ENCODE measurements at regions not wholly inside any gene's neighbourhood (a gene's known extent, or its start where the extent isn't known, plus 50 kb on each side); places are given as distances from the start of the nearest gene placed in this dataset.

DNA sequence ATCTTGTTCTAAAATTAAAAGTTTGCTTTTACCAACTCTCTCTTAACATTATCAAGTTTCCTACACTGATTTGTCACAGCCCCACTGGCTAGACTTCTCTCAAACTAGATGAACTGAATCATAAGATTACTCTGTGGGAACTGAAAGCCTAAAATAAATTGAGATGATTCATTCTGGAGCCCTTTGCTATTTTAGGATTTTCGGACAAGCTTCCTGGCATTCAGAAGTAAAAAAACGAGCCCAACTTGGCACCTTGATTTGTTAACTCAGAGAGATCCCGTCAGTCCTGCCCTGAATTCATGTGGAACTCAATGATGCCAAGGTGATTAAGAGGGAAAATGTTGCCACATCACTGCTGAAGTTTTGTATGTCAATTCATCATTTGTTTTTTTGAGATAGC is 122.0 kb upstream of the NRSN1 start:
- no peak overlapping the region for H3K4me3 ChIP-seq
- peak overlapping the region in 1 of 2 donors; percentile 79 for H3K27ac ChIP-seq

GRCh38 chr6:24004659-24005058 is 121.4 kb upstream of the NRSN1 start:
- Histone ChIP-seq H3K9me3 (no peaks in the 10 kb centered on the region), H3K4me3 (no peak overlapping the region), H3K36me3 (no peaks in the 10 kb centered on the region), H3K4me1 (peaks cover 0 to 10% of the 10 kb centered on the region in 2 donors), H3K27ac (peak overlapping the region in 1 of 2 donors; percentile 79), H3K27me3 (no peaks in the 10 kb centered on the region)
- TF ChIP-seq CTCF (IDR thresholded peaks at IDR 0.05) = no peak
- no peak for DNase-seq (ENCODE audit: low spot score)

More for the DNA sequence above, 122.0 kb upstream of the NRSN1 start:
- Histone ChIP-seq H3K9me3 (no peaks in the 10 kb centered on the region), H3K4me1 (peaks cover 0 to 10% of the 10 kb centered on the region in 2 donors), H3K36me3 (no peaks in the 10 kb centered on the region), H3K27me3 (no peaks in the 10 kb centered on the region)
- TF ChIP-seq CTCF (IDR thresholded peaks at IDR 0.05) = no peak
- no peak for DNase-seq (ENCODE audit: low spot score)

DNA sequence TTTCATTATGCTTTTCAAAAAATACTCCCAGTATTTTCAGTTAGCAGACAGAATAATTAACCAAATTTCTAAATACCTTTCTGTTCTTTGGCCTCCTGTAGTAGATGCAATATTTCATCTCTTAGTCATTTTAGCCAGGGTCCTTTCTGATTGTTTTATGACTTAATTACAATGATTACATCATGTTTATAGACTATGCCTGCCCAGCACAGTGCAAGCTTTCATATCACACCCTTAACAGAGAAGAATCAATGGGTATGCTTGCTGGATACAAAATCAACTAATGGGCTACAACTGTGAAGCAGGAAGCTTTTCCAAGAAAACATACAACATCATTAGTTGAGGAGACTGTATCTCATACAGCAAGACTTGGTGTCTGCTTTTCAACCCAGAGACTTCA is 119.8 kb upstream of the NRSN1 start:
- no peak for TF ChIP-seq CTCF (IDR thresholded peaks at IDR 0.05)
- H3K9me3 ChIP-seq = no peaks in the 10 kb centered on the region

GRCh38 chr6:24009319-24009718 is 116.7 kb upstream of the NRSN1 start:
- Histone ChIP-seq H3K36me3 (no peaks in the 10 kb centered on the region), H3K27ac (no peak overlapping the region), H3K27me3 (no peaks in the 10 kb centered on the region), H3K4me1 (peaks cover 0 to 3% of the 10 kb centered on the region in 2 donors), H3K9me3 (no peaks in the 10 kb centered on the region), H3K4me3 (no peak overlapping the region)
- TF ChIP-seq CTCF (IDR thresholded peaks at IDR 0.05) = no peak
- no peak for DNase-seq (ENCODE audit: low spot score)

More for the DNA sequence above, 119.8 kb upstream of the NRSN1 start:
- no peaks in the 10 kb centered on the region for H3K36me3 ChIP-seq
- peaks cover 0 to 10% of the 10 kb centered on the region in 2 donors for H3K4me1 ChIP-seq
- no peaks in the 10 kb centered on the region for H3K27me3 ChIP-seq
- DNase-seq (ENCODE audit: low spot score) = no peak
- H3K27ac ChIP-seq = no peak overlapping the region
- no peak overlapping the region for H3K4me3 ChIP-seq

- no peaks in the 10 kb centered on the region for H3K9me3 ChIP-seq
- no peak for DNase-seq (ENCODE audit: low spot score)
- TF ChIP-seq CTCF (IDR thresholded peaks at IDR 0.05) = no peak
- H3K36me3 ChIP-seq = no peaks in the 10 kb centered on the region
- H3K4me1 ChIP-seq = no peaks in the 10 kb centered on the region
- no peak overlapping the region for H3K4me3 ChIP-seq
- no peaks in the 10 kb centered on the region for H3K27me3 ChIP-seq
- H3K27ac ChIP-seq = no peak overlapping the region
Measured at GRCh38 chr6:24010133-24010532, 115.9 kb upstream of the NRSN1 start.

DNA sequence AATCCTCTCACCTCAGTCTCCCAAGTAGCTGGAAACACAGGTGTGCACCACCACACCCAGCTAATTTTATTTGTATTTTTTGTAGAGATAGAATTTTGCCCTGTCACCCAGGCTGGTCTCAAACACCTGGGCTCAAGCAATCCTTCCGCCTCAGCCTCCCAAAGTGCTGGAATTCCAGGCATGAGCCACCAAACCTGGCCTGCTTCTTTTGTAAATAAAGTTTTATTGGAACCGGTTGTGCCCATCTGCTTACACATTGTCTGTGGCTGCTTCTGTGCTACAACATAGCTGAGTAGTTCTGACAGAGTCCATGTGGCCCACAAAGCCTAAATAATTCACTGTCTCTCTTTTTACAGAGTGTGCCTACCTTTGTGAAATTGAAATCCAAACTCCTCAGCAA is 109.7 kb upstream of the NRSN1 start:
- no peak for TF ChIP-seq CTCF (IDR thresholded peaks at IDR 0.05)
- Histone ChIP-seq H3K27ac (no peak overlapping the region), H3K9me3 (no peaks in the 10 kb centered on the region), H3K4me3 (no peak overlapping the region), H3K27me3 (no peaks in the 10 kb centered on the region), H3K36me3 (no peaks in the 10 kb centered on the region), H3K4me1 (no peaks in the 10 kb centered on the region)
- DNase-seq (ENCODE audit: low spot score) = no peak

Measured in right atrium auricular region (tissue), 2 donors.